Hematopoietic multipotent progenitor cell treated with erythropoietin and hydrocortisone succinate and interleukin-3 and kit ligand, for 17 days (in vitro differentiated cells): ENCODE measurements at regions not wholly inside any gene's neighbourhood (a gene's known extent, or its start where the extent isn't known, plus 50 kb on each side); places are given as distances from the start of the nearest gene placed in this dataset.
"Not testable (repeated sequence)": the region's sequence is repeated elsewhere in the genome, so short reads cannot be mapped to it uniquely, and the experiment has no call there.

ENCODE experiments used
- DNase-seq: peaks from one replicate; pipeline ENCODE4 v3.0.0-alpha.2; 2015; ENCODE audit warnings: low spot score

DNA sequence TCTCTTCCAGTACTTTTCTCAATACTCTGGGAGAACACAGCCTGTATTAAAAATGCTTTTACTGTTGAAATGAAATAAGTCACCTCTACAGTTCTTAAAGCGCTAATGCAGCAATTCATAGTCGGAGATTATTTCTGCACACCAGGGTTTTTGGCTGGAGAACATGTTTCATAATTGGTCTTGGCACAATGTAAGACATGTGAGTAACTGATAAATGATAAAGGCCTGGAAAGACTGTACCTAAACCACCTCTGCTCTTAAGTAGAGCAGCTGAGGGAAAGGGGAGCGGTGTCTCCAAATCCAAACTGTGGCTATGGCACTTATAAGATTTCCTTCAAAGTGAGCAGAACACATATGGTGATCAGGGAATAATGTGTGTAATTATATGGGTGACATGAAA, 390.3 kb upstream of the MBL2 start:
- no peak for DNase-seq

DNA sequence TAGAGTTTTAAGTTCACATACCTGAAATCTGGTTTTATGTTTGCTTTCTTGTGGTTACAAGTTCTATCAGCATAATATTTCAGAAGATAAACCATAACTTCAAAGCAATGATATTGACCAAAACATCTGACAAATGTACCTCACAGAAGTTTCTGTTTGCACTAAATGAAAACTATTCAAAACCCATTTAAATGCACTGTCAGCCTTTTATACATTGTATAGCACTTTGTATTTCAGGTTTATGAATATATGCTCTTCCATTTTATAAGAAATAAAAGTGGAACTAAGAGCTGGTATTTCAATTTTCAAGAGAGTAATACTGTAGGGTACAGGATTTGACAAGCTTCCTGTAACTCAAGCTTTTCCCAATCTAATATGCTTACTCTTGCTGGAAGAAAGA, 388.6 kb upstream of the MBL2 start:
- DNase-seq = no peak

DNA sequence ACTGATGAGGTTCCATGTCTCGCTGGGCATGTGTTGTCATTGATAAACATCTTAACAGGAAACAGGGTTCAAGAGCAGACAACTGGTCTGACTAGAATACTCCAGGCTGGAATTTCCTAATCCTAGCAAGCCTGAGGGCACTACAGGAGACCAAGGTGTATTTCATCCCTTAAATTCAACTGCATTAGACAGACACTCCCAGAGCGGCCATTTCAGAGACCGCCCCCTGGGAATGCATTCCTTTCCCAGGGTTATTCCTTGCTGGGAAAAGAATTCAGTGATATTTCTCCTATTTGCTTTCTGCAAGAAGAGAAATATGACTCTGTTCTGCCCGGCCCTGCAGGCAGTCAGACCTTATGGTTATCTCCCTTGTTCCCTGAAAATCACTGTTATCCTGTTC, 383.1 kb upstream of the MBL2 start:
- not testable (repeated sequence) for DNase-seq

DNA sequence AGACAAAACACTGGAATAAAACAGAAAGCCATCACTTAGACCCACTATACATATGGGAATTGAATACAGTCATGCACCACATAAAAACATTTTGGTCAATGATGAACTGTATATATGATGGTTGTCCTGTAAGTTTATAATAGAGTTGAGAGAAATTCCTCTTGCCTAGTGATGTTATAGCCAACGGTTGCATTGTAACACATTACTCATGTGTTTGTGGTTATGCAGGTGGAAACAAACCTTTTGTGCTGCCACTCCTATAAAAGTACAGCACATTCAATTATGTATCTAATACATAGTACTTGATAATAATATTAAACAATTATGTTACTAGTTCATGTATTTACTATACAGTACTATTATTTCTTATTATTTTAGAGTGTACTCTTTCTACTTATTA, 381.2 kb upstream of the MBL2 start:
- no peak for DNase-seq

DNA sequence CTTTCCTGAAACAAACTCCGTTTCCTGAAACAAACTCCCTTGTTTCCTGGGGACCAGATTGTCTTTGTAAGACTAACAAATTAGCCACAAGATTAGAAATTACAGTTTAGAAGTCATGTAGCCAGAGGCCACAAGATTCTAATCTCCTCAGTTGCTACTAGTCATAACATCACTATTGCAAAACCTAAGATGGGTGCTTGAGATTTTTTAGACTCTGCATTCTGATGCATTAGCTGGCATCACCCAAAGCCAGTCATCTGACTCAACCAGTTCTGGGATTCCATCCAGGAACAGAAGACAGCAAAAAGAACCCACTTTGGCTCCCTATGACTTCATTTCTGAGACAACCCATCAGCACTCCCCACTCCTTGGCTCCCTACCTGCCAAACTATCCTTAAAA, 367.9 kb upstream of the MBL2 start:
- no peak for DNase-seq

DNA sequence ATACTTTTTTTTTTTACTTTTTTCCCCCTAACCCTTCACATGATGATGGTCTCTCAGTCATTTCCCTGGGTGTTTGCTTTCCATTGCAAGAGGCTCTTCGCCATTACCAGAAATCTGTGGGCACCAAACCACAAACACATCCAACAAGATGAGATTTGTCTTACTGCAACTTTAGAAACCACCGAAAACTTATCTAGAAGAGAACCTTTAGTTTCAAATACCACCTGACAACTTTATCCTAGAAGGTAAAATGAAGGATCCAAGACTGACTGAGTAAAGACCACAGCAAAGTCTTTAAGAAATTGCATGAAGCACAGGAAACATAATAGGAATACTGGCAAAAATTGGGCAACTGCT, 363.3 kb upstream of the MBL2 start:
- DNase-seq = no peak

DNA sequence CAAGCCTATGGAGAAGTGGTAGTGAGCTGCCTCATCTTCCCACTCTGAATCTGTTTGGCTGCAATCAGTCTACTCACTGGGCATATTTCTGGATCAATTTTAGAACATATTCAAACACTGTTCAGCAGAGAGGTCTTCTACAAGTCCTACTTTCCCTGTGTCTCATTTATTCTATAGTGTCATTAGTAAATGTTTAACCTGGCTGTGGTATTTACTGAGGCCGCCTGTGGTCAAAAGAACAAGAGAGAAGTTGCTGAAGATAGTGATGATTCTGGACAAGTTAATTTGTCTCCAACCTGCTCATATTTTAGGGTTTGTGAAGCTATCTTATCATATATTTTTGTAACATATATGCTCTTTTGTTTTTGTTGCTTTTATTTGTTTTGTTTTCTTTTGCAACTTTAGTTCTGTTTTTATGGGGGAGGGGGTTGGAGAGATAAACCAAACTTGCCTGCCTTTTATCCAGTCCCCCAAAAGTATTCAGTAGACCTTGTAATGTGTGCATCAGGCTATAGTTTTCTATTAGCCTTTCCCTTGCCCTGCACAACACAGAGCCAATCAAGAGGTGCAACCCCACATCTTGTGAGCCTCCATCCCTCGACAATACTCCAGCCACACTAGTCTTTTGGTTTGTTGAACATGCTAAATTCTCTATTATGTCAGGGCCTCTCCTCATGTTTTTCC, 362.8 kb upstream of the MBL2 start:
- DNase-seq = no peak

DNA sequence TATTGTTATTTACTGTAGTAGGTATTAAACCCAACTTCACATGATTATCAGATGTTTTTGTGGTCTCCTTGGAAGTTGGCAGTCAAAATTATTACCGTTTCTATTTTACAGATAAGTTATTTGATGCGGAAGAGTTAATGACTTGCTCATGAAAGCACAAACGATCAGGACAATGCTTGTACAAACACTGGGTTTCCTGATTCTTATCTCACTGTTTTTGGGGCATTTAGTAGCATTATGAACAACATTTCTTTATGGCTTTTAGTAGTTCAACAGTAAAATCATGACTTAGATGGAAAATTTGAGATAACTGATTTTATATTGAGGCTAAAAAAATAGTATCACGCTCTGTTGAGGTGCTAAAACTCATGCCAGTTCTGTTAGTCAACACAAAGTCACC, 361.5 kb upstream of the MBL2 start:
- DNase-seq = no peak

DNA sequence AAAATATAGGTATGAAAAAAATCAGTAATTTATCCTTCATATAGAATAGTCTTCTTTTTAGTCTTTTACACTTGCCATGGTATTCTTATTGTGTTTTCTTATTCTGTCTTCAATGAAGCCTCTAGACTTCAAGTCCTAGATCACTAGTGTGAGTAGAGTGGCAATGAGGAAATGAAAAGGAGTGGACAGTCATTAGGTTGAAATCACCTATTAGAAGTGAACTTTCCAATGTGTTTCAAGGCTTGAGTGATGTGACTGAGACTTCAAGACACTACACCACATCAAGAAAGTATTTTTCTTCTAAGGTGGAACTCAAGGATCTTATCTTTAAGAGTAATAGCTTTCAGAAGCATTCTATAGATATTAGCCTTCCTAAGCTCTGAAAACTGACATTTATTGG, 357.8 kb upstream of the MBL2 start:
- no peak for DNase-seq

DNA sequence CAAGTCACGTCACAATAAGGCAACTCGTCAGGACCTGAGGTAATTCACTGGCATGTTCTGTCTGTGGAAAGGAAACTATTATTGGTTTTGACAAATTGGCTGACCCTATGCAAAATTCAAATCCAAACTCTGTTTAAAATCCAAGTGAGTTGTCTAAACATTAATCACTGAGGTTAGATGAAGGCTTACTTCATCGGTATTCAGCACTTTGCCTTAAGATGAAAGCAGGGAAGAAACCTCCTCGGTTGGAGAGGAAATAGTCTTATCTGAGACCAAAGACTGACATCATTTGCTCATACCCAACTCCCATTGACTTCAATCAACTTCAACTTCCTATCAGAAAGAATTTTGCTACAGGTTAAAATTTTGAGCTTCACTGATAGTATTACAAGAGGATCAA, 355.1 kb upstream of the MBL2 start:
- no peak for DNase-seq

DNA sequence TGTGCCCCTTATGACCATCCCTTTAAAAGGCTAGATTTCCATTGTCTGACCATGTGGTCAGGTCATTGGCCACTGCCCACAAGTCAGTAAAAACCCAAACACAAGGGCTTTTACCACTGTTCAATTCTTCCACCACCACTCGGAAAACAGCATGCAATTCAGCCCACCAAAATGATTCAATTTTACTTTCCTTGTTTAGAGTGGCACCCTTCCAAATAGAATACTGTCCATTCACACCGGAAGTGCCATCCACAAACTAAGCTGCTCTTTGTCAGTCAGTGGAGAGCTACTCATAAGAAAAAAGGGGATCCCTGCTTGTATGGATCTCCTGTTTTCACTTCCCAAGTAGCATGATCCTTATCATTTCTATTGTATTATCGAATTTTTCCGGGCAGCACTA, 350.7 kb upstream of the MBL2 start:
- DNase-seq = no peak

DNA sequence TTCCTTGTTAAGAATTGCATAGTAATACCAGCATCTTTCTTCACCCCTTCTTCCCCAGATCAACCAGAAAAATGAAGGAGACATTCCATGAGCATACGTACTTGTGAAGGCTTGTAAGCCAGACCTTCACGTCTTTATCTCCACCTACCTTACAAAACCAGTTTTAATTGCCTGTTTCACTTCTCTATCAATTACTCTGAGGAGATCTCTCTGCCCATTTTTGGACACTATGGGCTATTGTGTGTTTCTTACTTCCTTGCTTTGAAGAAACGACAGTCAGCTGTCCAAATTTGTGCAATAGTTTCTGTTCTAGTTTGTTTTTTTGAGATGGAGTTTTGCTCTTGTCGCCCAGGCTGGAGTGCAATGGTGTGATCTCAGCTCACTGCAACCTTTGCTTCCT, 349.7 kb upstream of the MBL2 start:
- DNase-seq = no peak

DNA sequence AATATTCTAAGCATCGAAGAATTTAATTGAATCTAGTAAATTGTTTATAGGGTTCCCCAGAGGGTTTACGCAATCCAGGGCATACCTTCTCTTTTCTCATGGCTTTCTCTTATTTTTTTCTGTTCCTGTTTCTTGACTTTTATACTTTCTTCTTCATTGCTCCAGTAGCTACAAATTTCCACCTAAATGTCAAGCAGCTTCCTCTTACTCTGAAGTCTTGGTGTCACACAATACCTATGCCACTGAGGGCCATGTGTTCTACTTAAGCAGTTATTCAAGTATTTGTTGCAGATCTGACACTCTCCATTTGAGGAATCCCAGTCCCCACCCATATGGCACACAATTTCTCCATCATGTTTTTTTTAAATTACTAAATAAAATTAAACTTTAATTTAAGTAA, 343.1 kb upstream of the MBL2 start:
- no peak for DNase-seq

DNA sequence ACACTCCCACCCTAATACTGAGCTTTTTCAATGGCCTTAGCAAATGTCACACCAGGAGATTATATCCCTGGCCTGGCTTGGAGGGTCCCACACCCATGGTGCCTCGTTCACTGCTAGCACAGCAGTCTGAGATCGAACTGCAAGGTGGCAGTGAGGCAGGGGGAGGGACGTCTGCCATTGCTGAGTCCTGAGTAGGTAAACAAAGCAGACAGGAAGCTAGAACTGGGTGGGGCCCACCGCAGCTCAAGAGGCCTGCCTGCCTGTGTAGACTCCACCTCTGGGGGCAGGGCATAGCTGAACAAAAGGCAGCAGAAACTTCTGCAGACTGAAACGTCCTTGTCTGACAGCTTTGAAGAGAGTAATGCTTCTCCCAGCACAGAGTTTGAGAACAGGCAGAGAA, 338.9 kb upstream of the MBL2 start:
- DNase-seq = no peak

DNA sequence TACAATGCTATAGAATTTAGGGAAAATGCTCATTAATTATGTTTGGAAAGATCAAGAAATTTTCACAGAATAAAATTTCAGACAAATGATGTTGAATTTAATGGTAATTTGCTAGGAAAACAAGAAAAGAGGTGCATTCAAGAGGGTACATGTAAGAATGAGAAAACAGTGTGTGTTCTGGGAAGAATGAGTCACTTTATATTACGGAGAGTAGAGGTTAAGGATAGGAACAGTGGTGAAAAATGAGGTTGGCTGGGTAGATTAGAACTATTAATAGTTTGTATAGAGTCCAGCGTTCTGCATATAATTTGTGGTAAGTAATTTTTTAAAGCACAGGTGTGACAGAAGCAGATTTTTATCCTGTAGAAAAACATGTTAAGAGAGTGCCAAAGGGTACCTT, 336.7 kb upstream of the MBL2 start:
- DNase-seq = no peak

DNA sequence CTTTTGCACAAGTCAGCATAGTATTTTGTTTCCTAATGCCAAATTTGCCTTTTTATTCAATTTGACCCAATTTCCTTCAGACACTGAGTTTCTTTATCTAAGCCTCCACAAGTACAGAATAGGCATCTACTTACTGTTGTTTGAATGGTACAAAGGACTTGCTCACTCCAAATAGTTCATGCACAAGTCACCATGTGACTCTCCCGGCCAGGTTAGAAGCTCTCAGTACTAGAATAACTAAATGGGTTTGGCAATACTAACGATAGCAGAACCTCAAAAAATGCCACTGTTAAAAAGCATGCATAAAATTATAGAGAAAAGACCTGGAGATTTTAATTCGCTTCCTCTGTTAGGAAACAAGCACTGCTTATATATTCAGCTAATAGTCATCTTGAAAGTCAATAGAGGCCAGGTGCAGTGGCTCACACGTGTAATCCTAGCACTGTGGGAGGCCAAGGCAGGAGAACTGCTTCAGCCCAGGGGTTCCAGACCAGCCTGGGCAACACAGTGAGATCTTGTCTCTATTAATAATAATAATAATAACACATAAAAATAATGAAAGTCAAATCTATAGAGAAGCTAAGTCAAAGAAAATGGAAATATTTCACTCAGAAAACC, 335.8 kb upstream of the MBL2 start:
- no peak for DNase-seq

DNA sequence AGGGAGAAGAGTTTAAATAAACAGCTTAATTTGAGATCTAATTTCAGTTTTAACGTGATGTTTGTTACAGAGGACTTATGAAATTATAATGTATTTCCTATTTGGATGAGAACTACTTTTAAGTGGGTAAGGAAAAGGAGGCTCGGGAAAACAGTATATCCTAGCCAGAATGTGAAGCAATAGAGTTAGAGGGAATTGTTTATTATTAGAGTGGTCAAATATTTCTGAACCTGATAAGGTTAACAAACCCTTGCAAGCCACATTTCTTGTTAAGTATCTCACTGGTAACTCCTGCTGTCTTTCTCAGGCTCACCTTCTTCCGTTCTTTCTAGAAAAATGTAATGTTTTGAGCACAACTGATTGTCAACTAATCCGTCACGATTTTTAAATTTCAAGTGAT, 335.1 kb upstream of the MBL2 start:
- DNase-seq = no peak

DNA sequence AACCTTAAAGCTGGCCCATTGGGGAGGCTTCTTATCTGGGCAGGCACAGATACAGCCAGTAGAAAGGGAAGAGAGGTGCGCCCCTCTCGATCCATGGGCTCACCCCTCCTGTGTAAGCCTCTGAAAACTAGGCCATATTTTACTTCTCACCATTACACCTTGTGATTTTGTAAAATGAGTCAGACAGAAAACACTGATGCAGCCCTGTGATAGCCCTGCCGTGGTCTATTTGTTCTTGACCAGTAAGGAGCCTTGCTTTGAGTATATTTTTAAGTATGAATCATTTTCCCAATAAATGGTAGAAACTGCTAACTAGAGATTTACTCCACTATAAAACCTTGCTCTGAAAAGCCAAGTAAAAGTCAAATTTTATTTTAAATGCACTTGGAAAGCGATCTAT, 329.8 kb upstream of the MBL2 start:
- no peak for DNase-seq

DNA sequence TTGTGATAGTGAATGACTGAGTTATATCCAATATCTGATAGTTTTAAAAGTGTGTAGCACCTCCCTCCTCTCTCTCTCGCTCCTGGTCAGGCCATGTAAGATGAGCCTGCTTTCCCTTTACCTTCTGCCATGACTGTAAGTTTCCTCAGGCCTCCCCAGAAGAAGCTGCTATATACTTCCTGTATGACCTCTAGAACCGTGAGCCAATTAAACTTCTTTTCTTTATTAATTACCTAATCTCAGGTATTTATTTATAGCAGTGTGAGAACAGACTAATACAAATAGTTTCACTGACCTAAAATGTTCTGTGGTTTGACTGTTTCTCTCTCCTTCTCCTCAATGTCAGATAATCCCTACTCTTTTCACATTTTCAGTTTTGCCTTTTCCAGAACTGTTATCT, 321.3 kb upstream of the MBL2 start:
- DNase-seq = no peak

DNA sequence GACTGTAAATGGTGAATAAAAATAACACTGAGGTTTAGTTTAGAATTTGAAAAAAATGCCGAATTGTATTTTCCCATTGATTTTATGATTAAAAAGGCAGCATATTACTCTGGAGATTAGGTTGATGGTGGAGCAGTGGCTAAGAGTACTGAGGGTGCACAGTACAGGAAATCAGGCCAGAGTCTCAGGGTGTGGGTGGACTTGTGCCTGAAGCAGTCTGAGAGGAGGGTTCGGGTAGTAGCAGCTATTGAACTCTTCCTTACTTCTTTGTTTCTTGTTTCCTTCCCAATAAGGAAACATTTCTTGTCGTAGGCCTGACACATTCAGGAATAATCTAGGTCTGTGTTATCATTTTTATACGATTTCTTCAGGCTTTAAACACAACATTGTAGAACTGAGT, 319.0 kb upstream of the MBL2 start:
- DNase-seq = no peak

DNA sequence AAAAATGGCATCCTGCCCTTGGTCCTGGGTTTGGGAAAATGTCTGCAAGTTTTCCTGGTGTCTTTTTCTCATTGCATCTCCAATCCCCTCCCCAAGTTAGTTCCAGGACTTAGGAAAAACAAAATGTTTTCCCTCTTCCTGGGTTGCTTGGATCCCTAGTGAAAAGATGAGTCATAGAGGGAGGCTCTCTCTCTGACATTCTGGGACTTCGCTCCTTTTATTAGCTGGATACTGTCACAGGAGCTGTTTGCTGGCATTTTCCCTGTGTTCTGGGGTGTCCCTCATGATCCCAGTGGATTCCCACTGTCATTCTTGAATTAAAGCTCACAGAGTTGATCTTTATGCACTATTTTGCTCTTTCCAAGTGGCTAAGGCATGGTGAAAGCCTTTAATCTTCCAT, 316.4 kb upstream of the MBL2 start:
- no peak for DNase-seq

DNA sequence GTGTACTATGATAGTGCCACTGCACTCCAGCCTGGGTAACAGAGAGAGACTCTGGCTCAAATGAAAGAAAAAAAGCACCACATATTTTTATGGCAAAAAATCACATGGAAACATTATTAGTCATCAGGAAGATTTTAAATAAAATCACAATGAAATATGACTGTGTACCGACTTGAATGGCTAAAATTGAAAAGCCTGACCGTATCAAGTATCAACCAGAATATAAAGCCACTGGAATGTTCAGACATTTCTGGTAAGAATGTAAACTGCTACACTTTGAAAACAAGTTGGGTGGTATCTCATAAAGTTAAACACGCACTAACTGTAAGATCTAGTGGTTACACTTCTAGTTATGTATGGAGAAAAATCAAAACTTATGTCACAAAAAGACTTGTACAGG, 306.7 kb upstream of the MBL2 start:
- DNase-seq = no peak

DNA sequence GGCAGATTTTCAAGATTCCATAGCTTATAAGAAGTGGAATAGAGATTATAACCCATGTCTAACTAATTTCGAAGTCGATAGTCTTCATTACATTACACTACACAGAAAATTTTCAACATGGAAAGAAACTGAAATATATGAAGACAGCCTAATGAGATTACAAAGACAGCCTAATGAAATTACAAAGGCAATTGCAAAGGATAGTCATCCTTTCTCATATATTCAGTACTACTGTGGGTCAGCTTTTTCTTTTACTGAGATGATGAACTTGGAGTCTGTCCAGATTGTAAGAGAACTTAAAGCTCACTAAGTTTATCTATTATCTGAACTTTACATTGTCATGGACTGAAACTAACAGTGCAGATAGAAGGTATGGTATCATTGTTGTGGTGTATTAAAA, 304.4 kb upstream of the MBL2 start:
- no peak for DNase-seq

DNA sequence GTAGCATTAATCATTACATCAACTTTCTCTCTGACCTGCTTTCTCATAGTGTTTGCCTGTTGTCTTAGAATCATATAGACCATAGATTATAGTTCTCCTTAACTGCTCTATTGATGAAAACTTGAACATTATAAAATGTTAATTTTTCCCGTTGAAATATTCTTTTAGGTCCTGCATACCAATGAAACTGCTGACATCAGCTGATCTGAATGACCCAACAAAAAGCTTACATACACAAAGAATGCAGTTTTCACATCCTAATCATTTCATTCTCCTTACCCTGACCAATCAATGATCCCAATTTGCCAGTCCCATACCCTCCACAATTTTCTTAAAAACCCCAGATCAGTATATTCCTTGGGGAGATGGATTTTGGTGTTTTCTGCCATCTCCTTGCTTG, 302.9 kb upstream of the MBL2 start:
- no peak for DNase-seq

DNA sequence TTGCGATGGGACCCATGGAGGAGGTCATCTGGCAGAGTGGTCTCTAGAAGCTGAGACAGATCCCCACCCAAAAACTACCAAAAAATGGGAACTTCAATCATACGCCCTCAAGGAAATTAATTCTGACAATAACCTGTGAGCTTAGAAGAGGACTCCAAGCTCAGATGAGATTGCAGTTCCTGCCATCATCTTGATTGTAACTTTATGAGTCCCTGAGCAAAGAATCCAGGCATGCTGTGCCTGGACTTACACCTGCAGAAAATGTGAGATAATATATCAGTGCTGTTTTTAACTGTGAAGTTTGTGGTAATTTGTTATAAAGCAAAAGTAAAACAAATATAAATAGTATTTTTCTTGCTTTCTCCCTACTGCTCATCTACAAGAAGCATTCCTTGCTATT, 299.6 kb upstream of the MBL2 start:
- DNase-seq = no peak
